NT2/D1 (cell line): ENCODE measurements at regions not wholly inside any gene's neighbourhood (a gene's known extent, or its start where the extent isn't known, plus 50 kb on each side); places are given as distances from the start of the nearest gene placed in this dataset.

Experiments
- YY1 ChIP-seq: IDR thresholded peaks from 2 replicates; pipeline ENCODE4 v1.6.1; 2011; ENCODE audit not compliant: insufficient read length, insufficient read depth
- ZNF274 ChIP-seq: IDR thresholded peaks from 2 replicates; pipeline ENCODE4 v1.6.1; 2011; ENCODE audit warnings: mild to moderate bottlenecking, low read depth, low read length

DNA sequence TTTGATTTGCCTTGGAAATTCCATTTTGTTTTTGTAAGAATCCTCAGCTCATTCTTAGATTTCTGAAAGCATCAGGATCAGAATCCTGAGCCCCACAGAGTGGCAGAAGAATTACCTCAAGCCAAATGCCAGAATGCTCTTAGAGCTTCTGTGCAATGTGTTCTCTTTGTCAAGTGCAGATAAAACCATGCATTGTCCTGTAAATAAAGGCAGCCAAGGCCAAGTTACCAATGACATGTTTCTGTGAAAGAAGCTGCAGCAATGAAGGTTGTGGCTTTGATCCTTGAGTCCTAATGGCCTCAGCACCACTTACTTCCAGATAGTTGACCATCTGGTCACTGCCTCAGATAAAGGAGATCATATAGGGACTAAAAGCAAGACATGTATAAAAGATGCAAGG is 343.3 kb upstream of the AKR1E2 start:
- TF ChIP-seq ZNF274 (no peak), YY1 (no peak)
